Vagina (tissue), 2 donors: ENCODE measurements at regions not wholly inside any gene's neighbourhood (a gene's known extent, or its start where the extent isn't known, plus 50 kb on each side); places are given as distances from the start of the nearest gene placed in this dataset.

Source experiments
- CTCF ChIP-seq, 3 experiments: fragments of 450-650 bp in 2 of 3; fragments of 200-600 bp in 1 of 3; sonication (generic) in 1 of 3; IDR thresholded peaks; one replicate each; pipeline ENCODE4 v1.5.1; 2017 to 2019; ENCODE audit warnings: antibody characterized with exemption in 3 of 3, mild to moderate bottlenecking in 2 of 3, moderate library complexity in 2 of 3
- POLR2A ChIP-seq, 2 donors: fragments of 450-650 bp; IDR thresholded peaks; one replicate each; pipeline ENCODE4 v1.6.1; 2017; ENCODE audit warnings: antibody characterized with exemption in 2 of 2, mild to moderate bottlenecking in 2 of 2, moderate library complexity in 2 of 2
- POLR2AphosphoS5 ChIP-seq, 2 donors: sonication (generic); formaldehyde crosslinking; IDR thresholded peaks; one replicate each; pipeline ENCODE4 v1.9.0; 2017; ENCODE audit warnings: antibody characterized with exemption in 2 of 2, mild to moderate bottlenecking in 2 of 2, low read depth in 1 of 2; ENCODE audit not compliant: insufficient read depth in 1 of 2

DNA sequence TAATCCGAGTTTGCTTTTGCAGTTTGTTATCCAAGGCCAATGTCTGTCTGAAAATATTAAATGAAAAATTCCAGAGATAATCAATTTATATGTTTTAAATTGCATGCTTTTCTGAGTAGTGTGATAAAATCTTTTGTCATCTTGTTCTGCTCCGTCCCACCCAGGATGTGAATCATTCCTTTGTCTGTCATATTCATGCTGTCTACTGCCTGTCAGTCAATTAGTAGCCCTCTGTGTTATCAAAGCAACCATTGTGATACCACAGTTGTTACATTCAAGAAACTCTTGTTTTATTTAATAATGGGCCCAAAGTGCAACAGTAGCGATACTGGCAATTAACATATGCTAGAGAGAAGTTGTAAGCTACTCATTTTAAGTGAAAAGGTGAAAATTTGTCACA, 819.3 kb downstream of the BRINP3 start:
- TF ChIP-seq CTCF (IDR thresholded peaks at IDR 0.05) (no peak), POLR2AphosphoS5 (IDR thresholded peaks at IDR 0.05; ENCODE audit: insufficient read depth in 1 of 2, low read depth in 1 of 2) (no peak), POLR2A (IDR thresholded peaks at IDR 0.05) (no peak)
